Activated CD4-positive, alpha-beta T cell treated with anti-CD3 and anti-CD28 coated beads for 48 hours (primary cell): ENCODE measurements at regions not wholly inside any gene's neighbourhood (a gene's known extent, or its start where the extent isn't known, plus 50 kb on each side); places are given as distances from the start of the nearest gene placed in this dataset.
A peak's percentile ranks its signal among the peaks of the same experiment; 100 is the strongest.

Experiments used
- DNase-seq: peaks from one replicate; pipeline ENCODE4 v3.0.0-alpha.2; 2020

GRCh38 chr14:49220492-49220891 lies 365.7 kb downstream of the RPS29 start:
- DNase-seq = no peak

- DNase-seq = no peak
Measured at GRCh38 chr14:49218436-49219092, 367.6 kb downstream of the RPS29 start.

- no peak for DNase-seq
Measured at GRCh38 chr14:49212721-49213120, 373.5 kb downstream of the RPS29 start.

- no peak for DNase-seq
Measured at GRCh38 chr14:49209416-49209815, 376.8 kb downstream of the RPS29 start.

GRCh38 chr14:49206828-49207227 lies 379.4 kb downstream of the RPS29 start:
- no peak for DNase-seq

GRCh38 chr14:49203676-49204075 lies 382.5 kb downstream of the RPS29 start:
- DNase-seq = no peak

- DNase-seq = no peak
Measured at GRCh38 chr14:49199159-49199558, 387.0 kb downstream of the RPS29 start.

GRCh38 chr14:49196327-49196726 lies 389.9 kb downstream of the RPS29 start:
- DNase-seq = no peak

- no peak for DNase-seq
Measured at GRCh38 chr14:49194067-49194466, 392.1 kb downstream of the RPS29 start.

- no peak for DNase-seq
Measured at GRCh38 chr14:49193332-49194065, 392.7 kb downstream of the RPS29 start.

GRCh38 chr14:49191380-49191779 lies 394.8 kb downstream of the RPS29 start:
- no peak for DNase-seq

GRCh38 chr14:49189375-49189774 lies 396.8 kb downstream of the RPS29 start:
- no peak for DNase-seq

GRCh38 chr14:49187799-49188198 lies 398.4 kb downstream of the RPS29 start:
- DNase-seq = no peak

GRCh38 chr14:49173765-49174373 lies 412.3 kb downstream of the RPS29 start:
- peak; percentile 66 for DNase-seq

GRCh38 chr14:49164074-49164473 lies 422.1 kb downstream of the RPS29 start:
- no peak for DNase-seq

GRCh38 chr14:49160983-49161382 lies 425.2 kb downstream of the RPS29 start:
- DNase-seq = no peak

- no peak for DNase-seq
Measured at GRCh38 chr14:49159081-49159480, 427.1 kb downstream of the RPS29 start.

GRCh38 chr14:49139593-49139992 lies 446.6 kb downstream of the RPS29 start:
- no peak for DNase-seq

GRCh38 chr14:49134940-49135339 lies 451.2 kb downstream of the RPS29 start:
- no peak for DNase-seq

GRCh38 chr14:49121246-49121645 lies 464.9 kb downstream of the RPS29 start:
- DNase-seq = no peak

- DNase-seq = no peak
Measured at GRCh38 chr14:49114161-49114893, 471.9 kb downstream of the RPS29 start.

- no peak for DNase-seq
Measured at GRCh38 chr14:49106741-49107667, 479.2 kb downstream of the RPS29 start.
